HG02973 (cell line): ENCODE measurements at regions not wholly inside any gene's neighbourhood (a gene's known extent, or its start where the extent isn't known, plus 50 kb on each side); places are given as distances from the start of the nearest gene placed in this dataset.

ENCODE experiments used
- ATAC-seq: cut with Tn5 transposase; IDR thresholded peaks from one replicate; pipeline ENCODE4 v1.9.1; 2021; ENCODE audit warnings: moderate library complexity; ENCODE audit not compliant: unreplicated experiment

DNA sequence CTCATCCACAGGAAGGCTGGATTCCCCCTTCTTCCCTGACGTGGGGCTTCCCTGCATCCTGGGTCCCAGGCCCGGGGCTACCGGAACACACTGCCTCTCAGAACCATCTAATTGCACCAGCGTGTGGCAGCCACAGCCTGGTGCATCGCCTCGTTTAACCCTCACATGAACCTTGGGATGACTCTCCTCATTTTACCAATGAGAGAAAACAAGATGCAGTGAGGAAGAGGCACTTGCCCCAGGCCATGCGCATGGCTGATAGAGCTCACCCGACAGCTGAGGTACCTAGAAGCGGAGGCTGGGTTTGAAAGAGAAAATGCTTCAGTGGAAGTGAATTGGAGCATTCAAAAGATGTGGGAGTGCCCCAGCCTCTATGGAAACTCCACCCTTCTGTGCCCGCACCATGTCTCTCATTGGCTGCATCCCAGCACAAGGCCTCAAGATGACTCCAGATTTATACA is 162.3 kb downstream of the KATNIP start:
- ATAC-seq = no peak

- ATAC-seq = no peak
These were observed 167.8 kb downstream of the KATNIP start for GRCh38 chr16:27717726-27718125.

- ATAC-seq = no peak
These were observed 168.5 kb downstream of the KATNIP start for GRCh38 chr16:27718201-27719105.

GRCh38 chr16:27719106-27719445 is 169.1 kb downstream of the KATNIP start:
- ATAC-seq = no peak

GRCh38 chr16:27720731-27721530 is 171.0 kb downstream of the KATNIP start:
- ATAC-seq = no peak

- ATAC-seq = no peak
These were observed 171.7 kb downstream of the KATNIP start for GRCh38 chr16:27721531-27722181.

- ATAC-seq = no peak
These were observed 172.3 kb downstream of the KATNIP start for GRCh38 chr16:27722207-27722606.

DNA sequence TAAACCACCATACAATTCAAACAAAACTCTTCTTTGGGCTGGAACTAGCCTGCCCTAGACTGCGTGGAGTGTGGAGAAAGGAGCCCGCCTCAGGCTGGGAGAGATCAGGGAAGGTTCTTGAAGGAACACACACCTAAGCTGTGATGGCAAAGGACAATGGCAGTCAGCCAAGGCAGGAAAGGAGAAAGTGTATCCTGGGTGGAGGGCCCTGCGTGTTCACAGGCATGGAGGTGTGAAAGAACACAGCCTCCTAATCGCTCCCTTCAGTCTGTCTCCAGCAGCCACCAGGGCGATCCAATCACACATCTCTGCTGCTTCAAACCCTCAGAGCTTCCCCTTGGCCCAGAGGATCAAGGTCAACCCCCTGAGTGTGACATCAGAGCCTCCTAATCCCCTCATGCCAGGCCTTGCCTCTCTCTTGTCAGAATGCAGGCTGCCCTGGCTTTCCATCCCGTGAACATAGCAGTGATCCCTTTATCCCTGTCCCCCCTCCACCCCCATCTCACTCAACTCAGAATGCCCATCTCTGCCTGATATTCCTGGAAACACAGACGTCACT is 173.0 kb downstream of the KATNIP start:
- ATAC-seq = no peak

DNA sequence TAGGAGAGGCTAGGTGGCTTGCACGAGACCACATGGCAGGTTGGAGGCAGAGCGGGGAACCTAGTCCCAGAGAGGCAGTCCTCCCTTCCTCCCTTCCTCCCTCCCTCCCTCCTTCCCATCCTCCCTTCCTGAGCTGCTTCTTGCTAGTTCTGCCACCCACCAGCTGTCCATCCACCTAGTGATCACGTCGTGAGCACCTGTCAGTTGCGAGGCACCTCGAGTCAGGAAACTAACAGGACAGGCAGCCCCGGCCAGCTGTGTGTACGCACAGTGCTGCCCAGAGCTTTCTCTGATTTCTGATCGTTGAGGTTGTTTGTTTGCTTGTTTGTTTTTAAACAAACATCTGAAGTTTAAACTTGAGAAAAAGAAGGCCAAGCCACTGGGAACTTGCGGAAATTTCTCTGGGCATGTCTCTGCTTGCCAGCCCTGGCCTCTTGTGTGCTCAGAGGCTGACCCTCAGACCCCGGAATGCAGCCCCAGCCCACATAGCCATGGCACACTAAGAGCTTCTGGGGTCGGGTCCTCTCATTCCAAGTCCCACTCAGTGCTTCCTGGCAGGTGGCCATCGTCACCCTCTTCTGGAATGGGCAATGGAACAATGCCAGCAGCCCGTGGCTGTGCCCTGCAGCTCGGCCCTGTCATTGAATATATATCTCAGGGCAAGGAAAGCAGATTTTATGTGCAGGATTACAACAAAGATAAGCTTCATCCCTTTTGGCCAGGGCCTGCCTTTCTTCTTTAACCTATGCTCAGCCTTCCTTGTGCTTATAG is 174.0 kb downstream of the KATNIP start:
- no peak for ATAC-seq

GRCh38 chr16:27724482-27725235 is 174.7 kb downstream of the KATNIP start:
- ATAC-seq = no peak

DNA sequence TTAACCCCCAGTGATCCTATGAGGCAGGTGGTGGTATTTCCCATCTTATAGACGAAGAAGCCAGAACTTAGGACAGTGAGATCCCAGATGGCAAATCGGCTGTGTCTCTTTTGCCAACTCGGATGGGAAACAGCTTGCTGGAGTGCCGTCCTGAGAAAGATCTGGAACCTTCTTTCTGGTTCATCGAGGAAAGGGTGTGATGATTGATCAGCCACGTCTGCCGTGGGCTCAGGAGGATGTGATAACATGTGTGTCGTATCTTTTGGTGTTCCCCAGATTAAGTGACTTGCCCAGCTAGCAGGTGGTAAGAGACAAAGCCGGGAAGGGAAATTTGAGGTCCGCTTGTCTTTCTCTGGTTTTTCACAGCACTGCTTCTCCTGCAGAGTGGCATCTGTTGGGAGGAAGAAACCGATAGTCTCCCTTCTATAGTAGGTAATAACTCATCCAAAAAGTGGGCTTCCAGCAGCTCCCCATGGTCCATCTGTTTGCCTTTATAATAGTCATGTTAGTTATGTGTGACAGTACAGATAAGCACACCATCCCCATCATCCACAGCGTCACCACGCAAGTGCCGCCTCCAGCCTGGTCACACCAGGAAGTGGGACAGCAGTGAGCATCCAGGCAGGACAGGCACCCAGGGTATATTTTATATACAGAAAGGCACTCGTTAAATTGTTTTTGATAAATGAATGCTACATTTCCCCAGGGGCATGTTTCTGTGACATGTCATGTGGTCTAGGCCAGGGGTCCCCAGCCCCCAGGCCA is 175.5 kb downstream of the KATNIP start:
- no peak for ATAC-seq

DNA sequence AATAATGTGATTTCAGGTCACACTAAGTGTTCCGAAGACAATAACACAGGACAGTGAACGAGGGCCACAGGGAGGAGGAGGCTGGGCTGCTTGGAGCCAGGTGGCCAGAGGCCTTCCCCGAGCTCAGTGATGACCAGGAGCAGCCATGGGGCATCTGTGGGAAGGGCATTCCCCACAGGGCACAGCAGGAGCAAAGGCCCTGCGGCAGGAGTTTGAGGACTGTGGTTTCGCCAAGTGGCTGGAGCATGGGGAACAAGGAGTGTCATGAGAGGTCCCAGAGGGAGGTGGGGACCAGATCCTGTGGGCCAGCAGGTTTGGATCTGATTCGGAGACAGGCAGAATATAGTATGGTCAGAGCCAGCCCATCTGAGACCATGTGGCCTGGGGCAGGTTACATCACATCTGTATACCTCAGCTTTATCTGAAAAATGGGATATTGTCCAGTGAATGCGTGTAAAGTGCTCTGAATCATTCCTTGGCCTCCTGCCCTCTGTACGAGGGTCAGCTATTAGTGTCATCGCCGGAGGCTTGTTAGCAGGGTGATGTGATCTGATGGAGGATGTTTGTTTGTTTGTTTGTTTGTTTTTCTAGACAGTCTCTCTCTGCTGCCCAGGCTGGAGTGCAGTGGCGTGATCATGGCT is 176.8 kb downstream of the KATNIP start:
- no peak for ATAC-seq

- ATAC-seq = no peak
These were observed 178.0 kb downstream of the KATNIP start for GRCh38 chr16:27727941-27728340.

- ATAC-seq = no peak
These were observed 178.7 kb downstream of the KATNIP start for GRCh38 chr16:27728691-27729090.

DNA sequence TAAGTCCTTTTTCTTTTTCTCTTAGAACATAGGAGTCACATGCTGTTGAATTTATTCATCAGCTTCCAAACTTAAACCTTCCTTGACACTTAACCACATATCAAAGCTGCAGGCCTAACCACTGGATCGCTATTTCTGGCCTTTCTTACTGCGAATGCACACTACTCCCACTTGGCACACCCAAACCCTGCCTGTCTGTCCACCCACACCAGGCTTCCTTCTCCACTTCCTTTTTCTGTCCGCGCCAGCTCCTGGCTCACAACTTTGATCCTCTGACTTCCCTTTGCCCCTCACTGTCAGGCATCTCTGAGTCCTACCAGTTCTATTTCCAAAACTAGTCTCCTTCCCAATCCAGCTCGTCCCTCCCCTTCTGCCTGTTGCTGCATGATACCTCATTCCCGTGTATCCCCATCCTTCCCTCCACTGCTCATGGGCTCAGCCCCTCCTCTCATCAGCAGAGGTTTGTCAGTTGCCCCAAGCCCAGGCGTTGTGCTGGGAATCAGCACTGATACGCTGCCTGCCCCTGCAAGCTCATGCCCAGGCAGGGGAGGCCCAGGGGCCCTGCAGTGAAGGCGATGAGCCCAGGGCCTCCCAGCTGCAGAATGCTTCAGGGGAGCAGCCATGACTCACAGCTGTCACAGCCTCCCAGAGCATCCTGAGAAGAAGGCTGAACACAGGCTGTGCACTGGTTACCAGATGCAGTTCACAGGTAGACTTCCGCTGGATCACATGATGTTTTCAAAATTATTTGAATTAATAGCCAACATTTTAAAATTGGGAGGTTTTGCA is 179.8 kb downstream of the KATNIP start:
- no peak for ATAC-seq

- no peak for ATAC-seq
These were observed 180.8 kb downstream of the KATNIP start for GRCh38 chr16:27730661-27731210.

DNA sequence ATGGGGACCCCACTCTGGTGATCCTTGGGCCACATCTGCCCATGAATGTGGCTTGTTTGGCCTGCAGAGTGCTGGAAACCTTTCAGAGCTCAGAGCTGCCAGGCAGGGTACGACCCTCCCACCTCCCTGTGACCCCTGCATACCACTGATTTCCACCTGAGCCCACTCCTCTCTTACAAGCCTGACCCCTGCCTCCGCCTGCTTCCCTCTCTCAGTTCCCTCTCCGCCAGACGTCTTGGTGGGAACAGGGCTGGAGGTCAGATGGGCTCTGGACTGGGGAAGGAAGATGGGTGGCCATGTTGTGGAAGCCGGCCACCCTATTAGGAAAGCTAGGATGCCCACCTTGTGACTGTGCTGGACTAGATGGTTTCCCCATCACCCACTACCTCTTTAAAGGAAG is 185.1 kb downstream of the KATNIP start:
- no peak for ATAC-seq
